SK-N-SH treated with all-trans-retinoic acid at 6 μM for 48 hours (cell line): ENCODE measurements at regions not wholly inside any gene's neighbourhood (a gene's known extent, or its start where the extent isn't known, plus 50 kb on each side); places are given as distances from the start of the nearest gene placed in this dataset.

ENCODE experiments used
- ATAC-seq: fragments of 200-7000 bp; cut with Tn5 transposase; 3 replicates; pipeline ENCODE4 v1.9.1; 2020; ENCODE audit warnings: mild to moderate bottlenecking, moderate library complexity
- ARNTL ChIP-seq: fragments of 450-650 bp; formaldehyde crosslinking; IDR thresholded peaks from 2 replicates; pipeline ENCODE4 v1.5.0; 2020; ENCODE audit warnings: low read depth, mild to moderate bottlenecking, moderate library complexity, borderline replicate concordance
- CSDC2 ChIP-seq: fragments of 250-450 bp; sonication (Bioruptor Pico); IDR thresholded peaks from 2 replicates; pipeline ENCODE4 v1.5.0; 2020; ENCODE audit warnings: mild to moderate bottlenecking, moderate library complexity
- CSRNP3 ChIP-seq: fragments of 250-450 bp; sonication (Bioruptor Pico); IDR thresholded peaks from 2 replicates; pipeline ENCODE4 v1.5.1; 2021; ENCODE audit warnings: mild to moderate bottlenecking, moderate library complexity
- ESRRG ChIP-seq: fragments of 250-450 bp; sonication (Bioruptor Pico); IDR thresholded peaks from 2 replicates; pipeline ENCODE4 v1.6.1; 2021; ENCODE audit warnings: mild to moderate bottlenecking
- GLIS3 ChIP-seq: fragments of 250-450 bp; sonication (Bioruptor Pico); IDR thresholded peaks from 2 replicates; pipeline ENCODE4 v1.5.0; 2020; ENCODE audit warnings: mild to moderate bottlenecking, moderate library complexity
- OSR1 ChIP-seq: fragments of 250-450 bp; sonication (Bioruptor Pico); IDR thresholded peaks from 2 replicates; pipeline ENCODE4 v1.8.0; 2022; ENCODE audit warnings: moderate library complexity, mild to moderate bottlenecking, inconsistent platforms
- PATZ1 ChIP-seq: fragments of 250-450 bp; sonication (Bioruptor Pico); IDR thresholded peaks from 2 replicates; pipeline ENCODE4 v1.8.0; 2020; ENCODE audit warnings: mild to moderate bottlenecking, moderate library complexity, borderline replicate concordance
- POU6F1 ChIP-seq: fragments of 250-450 bp; sonication (Bioruptor Pico); IDR thresholded peaks from 2 replicates; pipeline ENCODE4 v1.8.0; 2021; ENCODE audit warnings: low read depth, mild to moderate bottlenecking, moderate library complexity, borderline replicate concordance
- PPARA ChIP-seq: fragments of 250-450 bp; sonication (Bioruptor Pico); IDR thresholded peaks from 2 replicates; pipeline ENCODE4 v1.5.0; 2020; ENCODE audit warnings: mild to moderate bottlenecking, borderline replicate concordance
- RARB ChIP-seq: fragments of 250-450 bp; sonication (Bioruptor Pico); IDR thresholded peaks from 2 replicates; pipeline ENCODE4 v1.8.0; 2021; ENCODE audit warnings: mild to moderate bottlenecking, moderate library complexity
- SNAI2 ChIP-seq: fragments of 250-450 bp; sonication (Bioruptor Pico); IDR thresholded peaks from 2 replicates; pipeline ENCODE4 v1.5.0; 2020; ENCODE audit warnings: mild to moderate bottlenecking, moderate library complexity
- TCF4 ChIP-seq: fragments of 250-450 bp; sonication (Bioruptor Pico); IDR thresholded peaks from 2 replicates; pipeline ENCODE4 v1.8.0; 2021; ENCODE audit warnings: mild to moderate bottlenecking, moderate library complexity, borderline replicate concordance
- TOX ChIP-seq: fragments of 250-450 bp; sonication (Bioruptor Pico); IDR thresholded peaks from 2 replicates; pipeline ENCODE4 v1.8.0; 2021; ENCODE audit warnings: mild to moderate bottlenecking, moderate library complexity, borderline replicate concordance
- ZC3H10 ChIP-seq: fragments of 250-450 bp; sonication (Bioruptor Pico); IDR thresholded peaks from 2 replicates; pipeline ENCODE4 v1.5.1; 2021; ENCODE audit warnings: mild to moderate bottlenecking, moderate library complexity
- ZFP3 ChIP-seq: fragments of 250-450 bp; sonication (Bioruptor Pico); IDR thresholded peaks from 2 replicates; pipeline ENCODE4 v1.5.0; 2020; ENCODE audit warnings: mild to moderate bottlenecking, moderate library complexity
- ZNF70 ChIP-seq: fragments of 450-650 bp; formaldehyde crosslinking; IDR thresholded peaks from 2 replicates; pipeline ENCODE4 v1.5.0; 2020; ENCODE audit warnings: mild to moderate bottlenecking, moderate library complexity
- TF ChIP-seq, protein P1 (sequence below): fragments of 250-450 bp; sonication (Bioruptor Pico); IDR thresholded peaks from 2 replicates; pipeline ENCODE4 v1.5.0; 2020; ENCODE audit warnings: mild to moderate bottlenecking, moderate library complexity
- TF ChIP-seq, protein P2 (sequence below): fragments of 250-450 bp; sonication (Bioruptor Pico); IDR thresholded peaks from 2 replicates; pipeline ENCODE4 v1.5.1; 2020; ENCODE audit warnings: low read depth, mild to moderate bottlenecking, moderate library complexity

GRCh38 chr15:72866866-72867616 is 83.5 kb upstream of the ADPGK start:
- ATAC-seq = no peak
- no peak for TF ChIP-seq ESRRG
- TF ChIP-seq, protein P1, sequence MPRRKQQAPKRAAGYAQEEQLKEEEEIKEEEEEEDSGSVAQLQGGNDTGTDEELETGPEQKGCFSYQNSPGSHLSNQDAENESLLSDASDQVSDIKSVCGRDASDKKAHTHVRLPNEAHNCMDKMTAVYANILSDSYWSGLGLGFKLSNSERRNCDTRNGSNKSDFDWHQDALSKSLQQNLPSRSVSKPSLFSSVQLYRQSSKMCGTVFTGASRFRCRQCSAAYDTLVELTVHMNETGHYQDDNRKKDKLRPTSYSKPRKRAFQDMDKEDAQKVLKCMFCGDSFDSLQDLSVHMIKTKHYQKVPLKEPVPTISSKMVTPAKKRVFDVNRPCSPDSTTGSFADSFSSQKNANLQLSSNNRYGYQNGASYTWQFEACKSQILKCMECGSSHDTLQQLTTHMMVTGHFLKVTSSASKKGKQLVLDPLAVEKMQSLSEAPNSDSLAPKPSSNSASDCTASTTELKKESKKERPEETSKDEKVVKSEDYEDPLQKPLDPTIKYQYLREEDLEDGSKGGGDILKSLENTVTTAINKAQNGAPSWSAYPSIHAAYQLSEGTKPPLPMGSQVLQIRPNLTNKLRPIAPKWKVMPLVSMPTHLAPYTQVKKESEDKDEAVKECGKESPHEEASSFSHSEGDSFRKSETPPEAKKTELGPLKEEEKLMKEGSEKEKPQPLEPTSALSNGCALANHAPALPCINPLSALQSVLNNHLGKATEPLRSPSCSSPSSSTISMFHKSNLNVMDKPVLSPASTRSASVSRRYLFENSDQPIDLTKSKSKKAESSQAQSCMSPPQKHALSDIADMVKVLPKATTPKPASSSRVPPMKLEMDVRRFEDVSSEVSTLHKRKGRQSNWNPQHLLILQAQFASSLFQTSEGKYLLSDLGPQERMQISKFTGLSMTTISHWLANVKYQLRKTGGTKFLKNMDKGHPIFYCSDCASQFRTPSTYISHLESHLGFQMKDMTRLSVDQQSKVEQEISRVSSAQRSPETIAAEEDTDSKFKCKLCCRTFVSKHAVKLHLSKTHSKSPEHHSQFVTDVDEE (CRISPR knock-in tag) = no peak
- no peak for TF ChIP-seq CSDC2 (CRISPR knock-in tag)
- no peak for TF ChIP-seq ZC3H10 (CRISPR knock-in tag)
- no peak for TF ChIP-seq RARB (CRISPR knock-in tag)

DNA sequence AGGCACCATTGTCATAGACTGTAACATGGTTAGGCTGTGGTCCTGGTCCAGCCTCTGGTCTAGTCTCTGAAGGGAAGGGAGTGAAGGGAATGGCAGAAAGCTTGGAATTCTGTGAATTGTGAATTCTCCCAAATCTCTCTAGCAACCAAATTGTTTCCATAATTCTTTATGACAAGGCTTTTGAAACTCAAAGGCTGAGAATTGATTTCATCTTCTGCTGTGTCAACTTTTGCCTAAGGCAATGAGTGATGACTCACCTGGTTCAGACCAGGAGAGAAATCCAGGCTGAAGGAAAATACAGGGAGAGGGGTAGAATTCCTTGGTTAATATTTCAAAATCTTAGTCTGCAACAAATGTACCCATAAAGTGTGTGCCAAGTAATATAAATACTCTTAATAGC is 82.6 kb upstream of the ADPGK start:
- ATAC-seq = no peak
- TF ChIP-seq PATZ1 (CRISPR knock-in tag) (no peak), ARNTL (no peak), POU6F1 (CRISPR knock-in tag) (no peak), CSDC2 (CRISPR knock-in tag) (no peak), TOX (CRISPR knock-in tag) (no peak), CSRNP3 (CRISPR knock-in tag) (no peak), SNAI2 (CRISPR knock-in tag) (no peak), ESRRG (no peak), TCF4 (CRISPR knock-in tag) (no peak), PPARA (CRISPR knock-in tag) (no peak), OSR1 (CRISPR knock-in tag) (no peak), GLIS3 (CRISPR knock-in tag) (no peak), ZNF70 (CRISPR knock-in tag) (no peak), ZFP3 (CRISPR knock-in tag) (no peak)
- TF ChIP-seq, protein P1 (CRISPR knock-in tag) = no peak
- TF ChIP-seq, protein P2, sequence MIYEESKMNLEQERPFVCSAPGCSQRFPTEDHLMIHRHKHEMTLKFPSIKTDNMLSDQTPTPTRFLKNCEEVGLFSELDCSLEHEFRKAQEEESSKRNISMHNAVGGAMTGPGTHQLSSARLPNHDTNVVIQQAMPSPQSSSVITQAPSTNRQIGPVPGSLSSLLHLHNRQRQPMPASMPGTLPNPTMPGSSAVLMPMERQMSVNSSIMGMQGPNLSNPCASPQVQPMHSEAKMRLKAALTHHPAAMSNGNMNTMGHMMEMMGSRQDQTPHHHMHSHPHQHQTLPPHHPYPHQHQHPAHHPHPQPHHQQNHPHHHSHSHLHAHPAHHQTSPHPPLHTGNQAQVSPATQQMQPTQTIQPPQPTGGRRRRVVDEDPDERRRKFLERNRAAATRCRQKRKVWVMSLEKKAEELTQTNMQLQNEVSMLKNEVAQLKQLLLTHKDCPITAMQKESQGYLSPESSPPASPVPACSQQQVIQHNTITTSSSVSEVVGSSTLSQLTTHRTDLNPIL (CRISPR knock-in tag) = no peak
